GM21717 (cell line): ENCODE measurements at regions not wholly inside any gene's neighbourhood (a gene's known extent, or its start where the extent isn't known, plus 50 kb on each side); places are given as distances from the start of the nearest gene placed in this dataset.
"Not testable (repeated sequence)": the region's sequence is repeated elsewhere in the genome, so short reads cannot be mapped to it uniquely, and the experiment has no call there.

Experiments
- ATAC-seq: cut with Tn5 transposase; IDR thresholded peaks from one replicate; pipeline ENCODE4 v1.9.1; 2021; ENCODE audit warnings: mild to moderate bottlenecking, moderate library complexity; ENCODE audit not compliant: unreplicated experiment

GRCh38 chr1:37362594-37363385, 111.6 kb upstream of the ZC3H12A start:
- no peak for ATAC-seq

GRCh38 chr1:37363535-37363934, 110.8 kb upstream of the ZC3H12A start:
- no peak for ATAC-seq

GRCh38 chr1:37368665-37369315, 105.6 kb upstream of the ZC3H12A start:
- not testable (repeated sequence) for ATAC-seq

GRCh38 chr1:37372302-37372701, 102.1 kb upstream of the ZC3H12A start:
- ATAC-seq: no peak

GRCh38 chr1:37372711-37373110, 101.7 kb upstream of the ZC3H12A start:
- ATAC-seq: no peak

- ATAC-seq: no peak
Measured at GRCh38 chr1:37373413-37373812, 101.0 kb upstream of the ZC3H12A start.

GRCh38 chr1:37380546-37380945, 93.8 kb upstream of the ZC3H12A start:
- ATAC-seq: not testable (repeated sequence)

GRCh38 chr1:37387854-37388253, 86.5 kb upstream of the ZC3H12A start:
- ATAC-seq: no peak

GRCh38 chr1:37389327-37389726, 85.1 kb upstream of the ZC3H12A start:
- no peak for ATAC-seq

GRCh38 chr1:37391211-37392011, 83.0 kb upstream of the ZC3H12A start:
- no peak for ATAC-seq

GRCh38 chr1:37392051-37392450, 82.3 kb upstream of the ZC3H12A start:
- no peak for ATAC-seq

GRCh38 chr1:37393173-37394120, 80.9 kb upstream of the ZC3H12A start:
- no peak for ATAC-seq

- ATAC-seq: no peak
Measured at GRCh38 chr1:37394574-37395464, 79.6 kb upstream of the ZC3H12A start.

- no peak for ATAC-seq
Measured at GRCh38 chr1:37398096-37398495, 76.3 kb upstream of the ZC3H12A start.

- ATAC-seq: no peak
Measured at GRCh38 chr1:37399205-37399604, 75.2 kb upstream of the ZC3H12A start.

- ATAC-seq: no peak
Measured at GRCh38 chr1:37399830-37400464, 74.4 kb upstream of the ZC3H12A start.

GRCh38 chr1:37400466-37401225, 73.7 kb upstream of the ZC3H12A start:
- no peak for ATAC-seq

- no peak for ATAC-seq
Measured at GRCh38 chr1:37403166-37403565, 71.2 kb upstream of the ZC3H12A start.
